Transverse colon (tissue), 3 donors: ENCODE measurements at regions not wholly inside any gene's neighbourhood (a gene's known extent, or its start where the extent isn't known, plus 50 kb on each side); places are given as distances from the start of the nearest gene placed in this dataset.

Experiments
- CTCF ChIP-seq, 5 experiments: fragments of 200-600 bp in 3 of 5; fragments of 450-650 bp in 2 of 5; sonication (generic) in 3 of 5; IDR thresholded peaks; 1 replicate in 2 of 5; 2 replicates in 3 of 5; pipeline ENCODE4 v1.5.1; 2016 to 2017; ENCODE audit warnings: antibody characterized with exemption in 5 of 5, inconsistent platforms in 3 of 5, mild to moderate bottlenecking in 2 of 5, moderate library complexity in 1 of 5
- POLR2A ChIP-seq: fragments of 450-650 bp; IDR thresholded peaks from one replicate; pipeline ENCODE4 v1.6.1; 2016; ENCODE audit warnings: antibody characterized with exemption, mild to moderate bottlenecking, moderate library complexity

DNA sequence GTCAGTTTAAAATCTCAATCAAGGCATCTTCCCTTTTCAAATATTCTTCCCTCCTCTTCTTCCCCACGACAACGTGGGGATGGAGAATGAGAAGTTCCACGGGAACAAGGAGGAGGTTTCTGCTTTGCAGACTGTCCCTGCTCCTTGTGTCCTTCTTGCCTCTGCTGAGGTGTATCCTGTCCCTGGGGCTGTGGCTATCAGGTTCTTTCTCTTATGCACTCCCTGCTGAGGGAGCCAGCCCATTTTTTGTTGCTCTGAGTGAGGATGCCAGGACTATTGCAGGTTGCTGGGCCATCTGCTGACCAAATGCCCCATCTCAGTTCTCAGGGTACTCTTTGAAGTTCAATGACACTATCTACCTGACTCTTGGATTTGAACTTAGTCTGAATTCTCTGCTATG is 533.6 kb downstream of the RNF144B start:
- no peak for TF ChIP-seq CTCF (IDR thresholded peaks at IDR 0.05)
- no peak for TF ChIP-seq POLR2A
